GM21529 (cell line): ENCODE measurements at regions not wholly inside any gene's neighbourhood (a gene's known extent, or its start where the extent isn't known, plus 50 kb on each side); places are given as distances from the start of the nearest gene placed in this dataset.
"Not testable (repeated sequence)": the region's sequence is repeated elsewhere in the genome, so short reads cannot be mapped to it uniquely, and the experiment has no call there.

Experiments used
- ATAC-seq: cut with Tn5 transposase; IDR thresholded peaks from one replicate; pipeline ENCODE4 v1.9.1; 2021; ENCODE audit not compliant: unreplicated experiment

GRCh38 chr7:136431736-136432135 lies 436.7 kb upstream of the CHRM2 start:
- not testable (repeated sequence) for ATAC-seq

GRCh38 chr7:136424058-136424457 lies 444.4 kb upstream of the CHRM2 start:
- no peak for ATAC-seq

GRCh38 chr7:136419740-136420139 lies 442.6 kb upstream of the MTPN start:
- not testable (repeated sequence) for ATAC-seq

GRCh38 chr7:136412952-136413351 lies 435.8 kb upstream of the MTPN start:
- ATAC-seq = no peak

- ATAC-seq = peak; percentile 97
Observed at GRCh38 chr7:136405931-136406777, 429.0 kb upstream of the MTPN start.

GRCh38 chr7:136403591-136403990 lies 426.4 kb upstream of the MTPN start:
- no peak for ATAC-seq

GRCh38 chr7:136400877-136401276 lies 423.7 kb upstream of the MTPN start:
- no peak for ATAC-seq

- no peak for ATAC-seq
Observed at GRCh38 chr7:136399385-136399784, 422.2 kb upstream of the MTPN start.

- ATAC-seq = no peak
Observed at GRCh38 chr7:136392856-136393255, 415.7 kb upstream of the MTPN start.

GRCh38 chr7:136391371-136391770 lies 414.2 kb upstream of the MTPN start:
- no peak for ATAC-seq

- no peak for ATAC-seq
Observed at GRCh38 chr7:136389933-136390332, 412.8 kb upstream of the MTPN start.

GRCh38 chr7:136386876-136387275 lies 409.7 kb upstream of the MTPN start:
- no peak for ATAC-seq

GRCh38 chr7:136371409-136371808 lies 394.2 kb upstream of the MTPN start:
- ATAC-seq = not testable (repeated sequence)

- no peak for ATAC-seq
Observed at GRCh38 chr7:136370137-136370536, 393.0 kb upstream of the MTPN start.

GRCh38 chr7:136369225-136369624 lies 392.1 kb upstream of the MTPN start:
- no peak for ATAC-seq

- peak; percentile 98 for ATAC-seq
Observed at GRCh38 chr7:136359333-136359903, 382.3 kb upstream of the MTPN start.

- peak; percentile 60 for ATAC-seq
Observed at GRCh38 chr7:136353287-136353686, 376.1 kb upstream of the MTPN start.

- no peak for ATAC-seq
Observed at GRCh38 chr7:136348542-136349192, 371.5 kb upstream of the MTPN start.

GRCh38 chr7:136348142-136348541 lies 371.0 kb upstream of the MTPN start:
- no peak for ATAC-seq

- no peak for ATAC-seq
Observed at GRCh38 chr7:136347488-136347887, 370.3 kb upstream of the MTPN start.

GRCh38 chr7:136342251-136342650 lies 365.1 kb upstream of the MTPN start:
- no peak for ATAC-seq

- no peak for ATAC-seq
Observed at GRCh38 chr7:136339464-136339863, 362.3 kb upstream of the MTPN start.
